H9 (cell line): ENCODE measurements at regions not wholly inside any gene's neighbourhood (a gene's known extent, or its start where the extent isn't known, plus 50 kb on each side); places are given as distances from the start of the nearest gene placed in this dataset.

Source experiments
- DNase-seq: peaks from one replicate; pipeline ENCODE4 v3.0.0-alpha.2; 2017
- H2AFZ ChIP-seq: one replicate; pipeline ENCODE4 v1.6.1; 2013; ENCODE audit warnings: mild to moderate bottlenecking, low read length, control low read depth, moderate library complexity
- H2AK5ac ChIP-seq: 2 replicates; pipeline ENCODE4 v1.6.1; 2013; ENCODE audit warnings: low read length, control low read depth, mixed read lengths; ENCODE audit not compliant: insufficient read length
- H2BK120ac ChIP-seq: one replicate; pipeline ENCODE4 v1.6.1; 2013; ENCODE audit warnings: low read depth, mild to moderate bottlenecking, low read length, control low read depth, inconsistent platforms; ENCODE audit not compliant: poor library complexity, severe bottlenecking
- H2BK12ac ChIP-seq: 2 replicates; pipeline ENCODE4 v1.6.1; 2013; ENCODE audit warnings: low read length, control low read depth, mixed read lengths, low read depth; ENCODE audit not compliant: insufficient read length
- H2BK15ac ChIP-seq: 2 replicates; pipeline ENCODE4 v1.6.1; 2013; ENCODE audit warnings: low read depth, low read length, control low read depth
- H2BK20ac ChIP-seq: one replicate; pipeline ENCODE4 v1.6.1; 2013; ENCODE audit warnings: low read depth, mild to moderate bottlenecking, low read length, control low read depth, inconsistent platforms; ENCODE audit not compliant: poor library complexity, severe bottlenecking
- H2BK5ac ChIP-seq: 2 replicates; pipeline ENCODE4 v1.6.1; 2013; ENCODE audit warnings: low read length, control low read depth, mixed read lengths; ENCODE audit not compliant: insufficient read length
- H3K14ac ChIP-seq: 2 replicates; pipeline ENCODE4 v1.6.1; 2013; ENCODE audit warnings: low read length, control low read depth; ENCODE audit not compliant: insufficient read depth
- H3K18ac ChIP-seq: 2 replicates; pipeline ENCODE4 v1.6.1; 2013; ENCODE audit warnings: low read depth, mild to moderate bottlenecking, mixed read lengths, low read length, control low read depth; ENCODE audit not compliant: insufficient read length
- H3K23ac ChIP-seq: 2 replicates; pipeline ENCODE4 v1.6.1; 2013; ENCODE audit warnings: low read length, control low read depth, mixed read lengths, low read depth; ENCODE audit not compliant: insufficient read length
- H3K23me2 ChIP-seq: 2 replicates; pipeline ENCODE4 v1.6.1; 2013; ENCODE audit warnings: low read depth, mild to moderate bottlenecking, mixed read lengths, low read length, control low read depth; ENCODE audit not compliant: insufficient read length, poor library complexity, severe bottlenecking
- H3K27ac ChIP-seq: 2 replicates; pipeline ENCODE4 v1.5.1; 2013; ENCODE audit warnings: low read length, control low read depth, mixed read lengths, low read depth; ENCODE audit not compliant: insufficient read length
- H3K27me3 ChIP-seq: 2 replicates; pipeline ENCODE4 v1.6.1; 2013; ENCODE audit warnings: low read length, control low read depth, inconsistent platforms; ENCODE audit not compliant: insufficient read depth
- H3K4ac ChIP-seq: 2 replicates; pipeline ENCODE4 v1.6.1; 2013; ENCODE audit warnings: low read depth, mild to moderate bottlenecking, control low read depth, inconsistent platforms, low read length, moderate library complexity
- H3K4me1 ChIP-seq: 2 replicates; pipeline ENCODE4 v1.6.1; 2013; ENCODE audit warnings: low read length, control low read depth, inconsistent platforms; ENCODE audit not compliant: insufficient read depth
- H3K4me2 ChIP-seq: 2 replicates; pipeline ENCODE4 v1.6.1; 2013; ENCODE audit warnings: low read length, control low read depth, mixed read lengths; ENCODE audit not compliant: insufficient read length, insufficient read depth
- H3K56ac ChIP-seq: 2 replicates; pipeline ENCODE4 v1.6.1; 2013; ENCODE audit warnings: low read depth, mild to moderate bottlenecking, mixed read lengths, low read length, control low read depth; ENCODE audit not compliant: insufficient read length
- H3K79me1 ChIP-seq: 2 replicates; pipeline ENCODE4 v1.6.1; 2013; ENCODE audit warnings: low read depth, mild to moderate bottlenecking, moderate library complexity, low read length, control low read depth, inconsistent platforms; ENCODE audit not compliant: insufficient read depth, poor library complexity, severe bottlenecking
- H3K79me2 ChIP-seq: 2 replicates; pipeline ENCODE4 v1.6.1; 2013; ENCODE audit warnings: low read length, control low read depth, inconsistent platforms; ENCODE audit not compliant: insufficient read depth
- H3K9ac ChIP-seq: 2 replicates; pipeline ENCODE4 v1.6.1; 2013; ENCODE audit warnings: low read length, control low read depth, mixed read lengths; ENCODE audit not compliant: insufficient read length; ENCODE audit errors: extremely low read depth
- H3K9me3 ChIP-seq: one replicate; pipeline ENCODE4 v1.6.1; 2013; ENCODE audit warnings: low read depth, low read length, inconsistent platforms; ENCODE audit not compliant: control insufficient read depth
- H3T11ph ChIP-seq: one replicate; pipeline ENCODE4 v1.6.1; 2013; ENCODE audit warnings: mild to moderate bottlenecking, low read length, control low read depth, inconsistent platforms
- H4K20me1 ChIP-seq: one replicate; pipeline ENCODE4 v1.6.1; 2013; ENCODE audit not compliant: control insufficient read depth, insufficient read length, insufficient read depth
- H4K5ac ChIP-seq: 2 replicates; pipeline ENCODE4 v1.6.1; 2013; ENCODE audit warnings: low read depth, mild to moderate bottlenecking, mixed read lengths, low read length, control low read depth; ENCODE audit not compliant: insufficient read length
- H4K8ac ChIP-seq: replicated peaks from 2 replicates; pipeline ENCODE4 v1.6.1; 2013; ENCODE audit warnings: low read length, control low read depth, mixed read lengths, low read depth; ENCODE audit not compliant: insufficient read length
- H4K91ac ChIP-seq: 2 replicates; pipeline ENCODE4 v1.6.1; 2013; ENCODE audit warnings: low read depth, mild to moderate bottlenecking, moderate library complexity, mixed read lengths, low read length, control low read depth; ENCODE audit not compliant: insufficient read length
- H3K27ac Mint-ChIP-seq, 3 experiments: 2 replicates in 2 of 3; 3 replicates in 1 of 3; pipeline ENCODE4 v1.8.0; 2020 to 2021; ENCODE audit warnings: mixed read lengths in 3 of 3, mild to moderate bottlenecking in 1 of 3, moderate library complexity in 1 of 3
- H3K27me3 Mint-ChIP-seq: 2 replicates; pipeline ENCODE4 v1.8.0; 2021; ENCODE audit warnings: low read depth, mild to moderate bottlenecking, moderate library complexity, mixed read lengths
- H3K36me3 Mint-ChIP-seq, 3 experiments: 2 replicates in 2 of 3; 3 replicates in 1 of 3; pipeline ENCODE4 v1.8.0; 2020 to 2021; ENCODE audit warnings: low read depth in 3 of 3, mixed read lengths in 3 of 3; ENCODE audit not compliant: insufficient read depth in 1 of 3
- H3K4me1 Mint-ChIP-seq, 2 experiments: 2 replicates each; pipeline ENCODE4 v1.8.0; 2020; ENCODE audit warnings: mixed read lengths in 2 of 2
- H3K4me3 Mint-ChIP-seq, 2 experiments: 2 replicates in 1 of 2; 3 replicates in 1 of 2; pipeline ENCODE4 v1.8.0; 2020 to 2021; ENCODE audit warnings: mild to moderate bottlenecking in 2 of 2, mixed read lengths in 2 of 2, moderate library complexity in 1 of 2
- H3K9me3 Mint-ChIP-seq, 2 experiments: 2 replicates in 1 of 2; 3 replicates in 1 of 2; pipeline ENCODE4 v1.8.0; 2020; ENCODE audit warnings: mild to moderate bottlenecking in 2 of 2, mixed read lengths in 2 of 2, moderate library complexity in 1 of 2
- CTCF ChIP-seq: fragments of 200-600 bp; sonication (generic); conservative IDR thresholded peaks from 3 replicates; pipeline ENCODE4 v1.8.0; 2021; ENCODE audit warnings: antibody characterized with exemption, mild to moderate bottlenecking
- WGBS: extraction: QIAGEN DNeasy Blood & Tissue Kit; methylation state at CpG from one replicate; pipeline ENCODE4 v1.1.7; 2013; ENCODE audit warnings: missing lambda C conversion rate, low lambda C conversion rate, mixed read lengths; ENCODE audit not compliant: insufficient read length; ENCODE audit errors: extremely low coverage; 5-methylcytosine and 5-hydroxymethylcytosine counted together

- Histone ChIP-seq H3K27ac (no peak overlapping the region), H3K9ac (no peak overlapping the region), H4K8ac (no peak overlapping the region), H4K20me1 (no peaks in the 10 kb centered on the region), H3K23me2 (no peaks in the 10 kb centered on the region), H2AK5ac (no peak overlapping the region), H3K18ac (no peak overlapping the region), H3K56ac (no peak overlapping the region), H2BK5ac (no peak overlapping the region), H3K79me2 (no peaks in the 10 kb centered on the region), H3K4me1 (no peaks in the 10 kb centered on the region), H2BK15ac (no peak overlapping the region), H2BK120ac (no peak overlapping the region), H3K79me1 (no peaks in the 10 kb centered on the region), H2AFZ (no peak overlapping the region), H3K4ac (no peak overlapping the region), H4K91ac (no peak overlapping the region), H3K23ac (no peak overlapping the region), H2BK20ac (no peak overlapping the region), H3K14ac (no peak overlapping the region), H3K9me3 (no peaks in the 10 kb centered on the region), H2BK12ac (no peak overlapping the region), H3K4me2 (no peak overlapping the region), H3K27me3 (no peaks in the 10 kb centered on the region), H4K5ac (no peak overlapping the region), H3T11ph (no peak overlapping the region)
- 100% methylated on average over 1 of the region's 2 CpGs for WGBS
- TF ChIP-seq CTCF: no peak
- no peaks in the 10 kb centered on the region for H3K9me3 Mint-ChIP-seq
- no peaks in the 10 kb centered on the region for H3K36me3 Mint-ChIP-seq
- no peak overlapping the region for H3K4me3 Mint-ChIP-seq
- H3K27me3 Mint-ChIP-seq: no peaks in the 10 kb centered on the region; the same call in 1 of the 2 replicates
- no peak for DNase-seq
- H3K4me1 Mint-ChIP-seq: no peaks in the 10 kb centered on the region
- H3K27ac Mint-ChIP-seq: no peak overlapping the region
Measured at GRCh38 chr3:35045118-35045517, 594.2 kb upstream of the ARPP21 start.
